ENCODE measurements at regions not wholly inside any gene's neighbourhood (a gene's known extent, or its start where the extent isn't known, plus 50 kb on each side); places are given as distances from the start of the nearest gene placed in this dataset.
"Not testable (repeated sequence)": the region's sequence is repeated elsewhere in the genome, so short reads cannot be mapped to it uniquely, and the experiment has no call there.

DNA sequence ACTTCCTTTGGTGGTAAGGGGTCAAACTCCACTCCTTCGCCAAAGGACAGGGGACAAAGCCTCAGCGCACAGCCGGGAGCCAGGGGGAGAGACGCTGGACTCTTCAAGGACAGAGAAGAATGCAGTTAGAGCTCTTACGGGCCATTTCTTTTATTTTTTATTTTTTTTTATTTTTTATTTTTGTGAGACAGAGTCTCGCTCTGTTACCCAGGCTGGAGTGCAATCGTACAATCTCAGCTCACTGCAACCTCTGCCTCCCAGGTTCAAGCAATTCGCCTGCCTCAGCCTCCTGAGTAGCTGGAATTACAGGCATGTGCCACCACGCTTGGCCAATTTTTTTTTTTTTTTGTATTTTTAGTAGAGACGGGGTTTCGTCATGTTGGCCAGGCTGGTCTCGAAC is 93.2 kb upstream of the RPH3AL start, which contains the start of gene RFLNB:
RFLNB (minus strand) TSS at position 101 of the 400 bp plus-strand sequence.
- DNase-seq, result not testable (repeated sequence)

DNA sequence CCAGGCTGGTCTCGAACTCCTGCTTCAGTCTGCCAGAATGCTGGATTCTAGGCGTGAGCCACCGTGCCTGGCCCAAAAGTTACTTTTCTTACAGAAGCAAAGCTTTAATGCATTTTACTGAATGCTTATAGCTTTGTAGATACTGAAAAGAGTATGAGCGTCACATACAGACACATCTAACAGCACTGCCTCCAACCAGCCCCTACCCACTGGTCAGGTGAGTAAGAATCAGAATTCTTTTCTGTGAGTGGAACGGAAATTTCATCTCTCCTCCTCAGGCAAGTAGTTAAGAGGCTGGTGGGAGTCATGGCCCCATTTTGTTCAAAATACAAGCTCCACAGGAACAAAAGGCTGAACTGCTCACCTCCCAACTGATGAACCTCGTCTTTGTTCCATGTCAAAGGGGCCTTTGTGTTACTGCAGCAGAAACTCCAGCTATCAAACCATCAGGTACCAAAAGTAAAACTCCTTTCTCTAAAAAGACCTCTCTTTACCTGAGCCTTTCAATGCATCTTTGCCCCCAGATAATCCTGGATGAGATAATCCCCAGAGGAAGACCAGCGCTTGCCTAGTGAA is 92.4 kb upstream of the RPH3AL start:
- no peak for DNase-seq

DNA sequence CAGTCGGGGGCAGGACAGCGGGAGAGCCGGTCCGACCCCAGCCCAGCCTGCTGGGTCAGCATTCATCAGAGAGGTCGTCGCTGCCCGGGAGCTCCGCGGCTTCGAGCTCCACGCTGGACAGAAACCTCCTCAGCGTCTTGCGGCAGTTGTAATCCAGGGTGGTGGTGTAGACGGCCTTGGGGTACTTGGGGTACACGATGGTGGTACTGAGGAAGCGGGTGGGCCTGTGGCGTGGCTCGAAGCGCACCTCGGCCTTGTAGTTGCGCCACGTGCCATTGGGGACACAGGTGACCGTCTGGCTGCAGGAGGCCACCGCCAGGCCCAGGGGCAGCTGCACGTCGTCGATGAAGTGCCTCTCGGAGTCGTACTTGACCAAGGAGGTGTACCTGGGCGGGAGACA is 90.5 kb upstream of the RPH3AL start:
- DNase-seq, result no peak

DNA sequence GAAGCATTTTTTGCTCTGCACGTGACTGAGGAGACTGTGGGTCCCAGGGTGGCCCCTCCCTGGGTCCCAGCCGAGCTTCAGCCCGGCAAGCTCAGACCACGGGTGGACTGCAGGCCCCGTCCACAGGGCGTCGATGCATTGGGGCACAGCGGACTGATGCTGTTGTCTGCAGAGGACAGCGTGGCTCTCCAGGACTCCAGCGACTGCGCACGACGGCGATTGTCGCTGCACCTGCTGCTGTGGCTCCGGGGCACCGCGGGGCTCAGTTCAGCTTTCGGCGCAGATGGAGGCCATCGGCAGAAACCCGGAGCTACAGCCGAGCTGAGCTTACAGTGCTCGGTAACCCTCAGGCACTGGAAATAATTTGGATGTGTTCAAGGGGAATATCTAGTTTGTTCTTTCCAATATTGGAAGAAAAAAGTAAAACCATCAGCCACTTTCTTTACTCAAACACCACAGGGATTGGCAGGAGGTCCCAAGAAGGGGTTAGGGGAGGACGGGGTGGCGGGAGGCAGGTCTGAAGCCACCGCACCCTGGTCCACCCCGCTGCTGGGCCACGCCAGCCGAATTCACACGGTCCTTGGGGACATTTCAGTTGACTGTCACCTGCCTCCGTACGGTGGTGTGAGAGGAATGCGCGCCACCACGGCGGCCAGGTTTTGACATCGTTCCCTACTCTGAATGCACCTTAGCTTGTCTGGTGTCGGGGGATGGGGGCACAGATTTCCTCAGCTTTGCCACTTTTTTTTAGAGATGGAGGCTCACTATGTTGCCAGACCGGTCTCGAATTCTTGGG is 88.7 kb upstream of the RPH3AL start:
- no peak for DNase-seq

DNA sequence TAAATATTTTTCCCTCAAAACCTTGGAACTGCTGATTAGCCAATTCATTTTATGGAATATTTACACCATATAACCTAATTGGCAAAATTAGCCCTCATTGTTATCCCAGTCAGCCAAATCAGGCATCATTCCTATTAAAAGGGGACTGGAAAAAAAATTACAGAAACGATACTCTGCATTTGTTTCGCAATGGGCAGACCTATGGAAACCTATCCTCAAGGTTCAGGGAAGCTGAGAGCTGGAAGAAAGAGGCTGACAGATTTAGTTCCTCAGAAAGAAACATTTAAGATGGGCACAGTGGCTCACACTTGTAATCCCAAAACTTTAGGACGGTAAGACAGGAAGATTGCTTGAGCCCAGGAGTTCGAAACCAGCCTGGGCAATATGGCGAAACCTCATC is 85.6 kb upstream of the RPH3AL start:
- DNase-seq, result no peak

DNA sequence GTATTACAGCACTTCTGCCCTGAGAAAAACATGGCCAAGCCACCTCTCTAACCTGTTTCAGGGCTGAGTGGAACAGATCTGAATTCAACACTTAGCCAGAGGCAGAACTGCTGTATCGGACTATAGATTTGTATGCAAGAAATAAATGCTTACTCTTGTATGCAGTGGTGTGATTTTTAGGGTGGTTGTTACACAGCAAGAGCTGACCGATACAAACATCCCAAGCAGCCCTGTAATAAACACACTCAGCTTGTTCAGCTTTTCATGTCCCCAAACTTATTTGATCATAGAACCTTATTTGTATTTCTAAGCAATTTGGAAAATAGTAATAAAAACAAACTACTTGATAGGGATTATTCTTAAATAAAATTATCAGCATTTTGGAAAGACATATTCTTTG is 84.9 kb upstream of the RPH3AL start:
- no peak for DNase-seq

DNA sequence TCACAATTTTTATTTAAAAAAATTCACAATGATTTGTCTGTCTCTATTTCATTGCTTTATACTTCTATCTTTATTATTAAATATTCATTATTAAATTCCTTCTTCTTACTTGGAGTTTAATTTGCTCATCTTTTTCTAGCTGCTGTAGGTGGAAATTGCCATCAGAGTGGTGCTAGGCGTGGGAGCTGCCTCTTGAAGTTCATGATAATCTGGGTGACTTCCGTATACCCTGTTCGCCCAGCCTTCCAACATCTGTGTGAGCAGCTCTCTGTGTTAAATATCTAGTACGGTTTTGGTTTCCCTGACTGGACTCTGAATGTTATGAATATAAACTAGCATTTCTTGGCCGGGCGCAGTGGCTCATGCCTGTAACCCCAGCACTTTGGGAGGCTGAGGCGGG is 84.0 kb upstream of the RPH3AL start:
- DNase-seq, result no peak

DNA sequence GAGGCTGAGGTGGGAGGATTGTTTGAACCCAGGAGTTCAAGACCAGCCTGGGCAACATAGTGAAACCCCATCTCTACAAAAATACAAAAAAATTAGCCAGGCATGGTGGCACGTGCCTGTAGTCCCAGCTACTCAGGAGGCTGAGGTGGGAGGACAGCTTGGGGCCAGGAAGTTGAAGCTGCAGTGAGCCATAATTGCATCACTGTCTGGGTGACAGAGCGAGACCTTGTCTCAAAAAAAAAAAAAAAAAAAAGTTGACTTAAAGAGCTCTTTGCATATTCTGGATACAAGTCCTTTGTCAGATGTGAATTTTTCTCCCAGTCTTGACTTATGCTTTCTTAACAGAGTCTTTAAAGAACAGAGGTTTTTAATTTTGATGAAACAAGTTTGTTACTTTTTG is 79.9 kb upstream of the RPH3AL start:
- DNase-seq, result not testable (repeated sequence)

DNA sequence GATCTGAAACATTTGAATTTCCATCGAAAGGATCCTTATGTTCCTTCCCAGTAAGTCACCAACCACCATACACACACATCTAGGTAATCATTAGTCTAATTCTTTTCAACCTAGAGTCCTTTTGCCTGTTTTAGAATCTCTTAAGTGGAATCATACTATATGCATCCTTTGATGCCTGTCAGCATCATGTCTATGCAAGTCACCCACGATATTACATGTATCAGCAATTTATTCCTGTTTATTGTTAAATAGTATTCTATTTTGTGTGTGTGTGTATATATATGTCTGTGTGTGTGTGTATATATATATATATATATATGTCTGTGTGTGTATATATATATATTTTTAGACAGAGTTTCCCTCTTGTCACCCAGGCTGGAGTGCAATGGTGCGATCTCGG is 78.9 kb upstream of the RPH3AL start:
- no peak for DNase-seq

DNA sequence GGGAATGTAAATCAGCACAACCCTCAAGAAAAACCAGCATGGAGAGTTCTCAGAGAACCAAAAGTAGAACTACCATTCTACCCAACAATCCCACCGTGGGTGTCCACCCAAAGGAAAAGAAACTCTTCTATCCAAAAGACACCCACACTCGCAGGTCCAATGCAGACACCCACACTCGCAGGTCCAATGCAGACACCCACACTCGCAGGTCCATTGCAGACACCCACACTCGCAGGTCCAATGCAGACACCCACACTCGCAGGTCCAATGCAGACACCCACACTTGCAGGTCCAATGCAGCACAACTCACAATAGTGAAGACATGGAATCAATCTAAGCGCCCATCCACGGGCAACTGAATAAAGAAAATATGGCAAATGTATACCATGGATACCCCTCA is 77.0 kb upstream of the RPH3AL start:
- DNase-seq, result no peak

DNA sequence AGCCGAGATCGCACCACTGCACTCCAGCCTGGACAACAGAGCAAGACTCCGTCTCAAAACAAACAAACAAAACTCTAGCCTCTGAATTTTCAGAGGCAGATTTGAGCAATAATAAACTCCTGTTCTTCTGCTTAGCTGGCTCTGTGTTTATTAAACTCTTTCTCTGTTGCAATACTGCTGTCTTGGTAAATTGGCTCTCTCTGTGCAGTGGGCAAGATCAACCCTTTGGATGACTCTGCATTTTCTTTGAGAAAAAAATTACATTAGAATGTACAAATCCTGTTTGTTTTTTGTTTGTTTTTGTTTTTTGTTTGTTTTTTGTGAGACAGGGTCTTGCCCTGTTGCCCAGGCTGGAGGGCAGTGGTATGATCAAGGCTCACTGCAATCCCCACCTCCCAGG is 75.8 kb upstream of the RPH3AL start:
- DNase-seq, result no peak

DNA sequence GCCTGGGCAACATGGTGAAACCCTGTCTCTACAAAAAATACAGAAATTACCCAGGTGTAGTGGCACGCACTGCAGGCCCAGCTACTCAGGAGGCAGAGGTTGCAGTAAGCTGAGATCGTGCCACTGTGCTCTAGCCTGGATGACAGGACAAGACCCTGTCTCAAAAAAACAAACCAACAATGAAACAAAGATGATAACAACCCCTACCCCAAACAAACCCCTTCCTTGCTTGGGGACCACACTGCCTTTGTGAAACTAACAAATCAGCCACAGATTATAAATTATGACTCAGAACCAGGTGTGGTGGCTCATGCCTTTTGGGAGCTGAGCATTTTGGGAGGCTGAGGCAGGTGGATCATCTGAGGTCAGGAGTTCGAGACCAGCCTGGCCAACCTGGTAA is 75.3 kb upstream of the RPH3AL start:
- DNase-seq, result no peak

DNA sequence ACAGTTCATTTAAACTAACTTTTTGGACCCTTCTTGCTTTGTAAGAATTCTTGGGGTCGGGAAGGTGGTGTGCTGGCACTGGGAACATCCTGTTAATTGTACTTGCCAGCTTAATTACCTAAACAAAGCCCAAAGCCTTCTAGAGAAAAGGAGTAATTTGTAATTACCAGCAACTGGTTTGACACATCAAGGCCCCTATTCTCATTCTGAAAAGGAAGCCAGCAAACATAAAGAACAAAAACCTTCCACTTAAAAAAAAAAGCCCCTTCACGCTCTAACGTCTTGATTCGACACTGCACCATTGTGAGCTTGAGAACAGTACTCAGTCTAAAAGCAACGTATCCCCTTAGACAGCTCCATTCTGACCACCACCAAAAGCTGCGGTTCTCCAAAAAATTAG is 74.7 kb upstream of the RPH3AL start:
- DNase-seq, result no peak

DNA sequence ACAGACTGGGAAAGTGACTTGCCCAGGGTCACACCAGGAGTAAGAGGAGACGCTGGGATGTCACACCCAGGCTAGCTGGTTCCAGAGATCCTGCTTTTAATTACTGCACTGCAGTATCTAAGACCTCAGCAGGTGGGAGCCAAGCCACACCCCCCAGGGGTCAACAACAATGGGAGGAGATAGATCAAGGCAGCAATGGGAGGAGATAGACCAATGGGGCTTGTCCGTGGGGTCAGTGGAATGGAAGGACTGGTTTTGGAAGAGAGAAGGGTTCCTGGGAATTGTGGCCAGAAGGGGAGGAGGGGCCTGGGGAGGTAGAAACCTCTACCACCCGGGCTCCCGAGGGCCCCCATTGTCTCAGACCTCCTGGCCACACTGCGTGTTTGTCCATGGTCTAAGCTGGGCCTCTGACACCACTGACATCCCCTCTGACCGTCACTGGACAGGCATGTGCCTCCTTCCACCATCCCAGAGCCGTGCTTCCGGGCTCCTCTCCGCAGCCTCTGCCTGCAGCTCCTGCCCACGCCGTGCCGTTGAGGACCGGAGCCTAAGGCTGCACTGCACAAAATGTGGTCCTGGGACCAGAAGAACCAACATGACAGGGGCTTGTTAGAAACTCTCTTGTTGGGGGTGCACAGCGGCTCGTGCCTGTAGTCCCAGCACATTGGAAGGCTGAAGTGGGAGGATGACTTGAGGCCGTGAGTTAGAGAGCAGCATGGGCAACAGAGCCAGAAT is 69.8 kb upstream of the RPH3AL start:
- DNase-seq, result no peak

DNA sequence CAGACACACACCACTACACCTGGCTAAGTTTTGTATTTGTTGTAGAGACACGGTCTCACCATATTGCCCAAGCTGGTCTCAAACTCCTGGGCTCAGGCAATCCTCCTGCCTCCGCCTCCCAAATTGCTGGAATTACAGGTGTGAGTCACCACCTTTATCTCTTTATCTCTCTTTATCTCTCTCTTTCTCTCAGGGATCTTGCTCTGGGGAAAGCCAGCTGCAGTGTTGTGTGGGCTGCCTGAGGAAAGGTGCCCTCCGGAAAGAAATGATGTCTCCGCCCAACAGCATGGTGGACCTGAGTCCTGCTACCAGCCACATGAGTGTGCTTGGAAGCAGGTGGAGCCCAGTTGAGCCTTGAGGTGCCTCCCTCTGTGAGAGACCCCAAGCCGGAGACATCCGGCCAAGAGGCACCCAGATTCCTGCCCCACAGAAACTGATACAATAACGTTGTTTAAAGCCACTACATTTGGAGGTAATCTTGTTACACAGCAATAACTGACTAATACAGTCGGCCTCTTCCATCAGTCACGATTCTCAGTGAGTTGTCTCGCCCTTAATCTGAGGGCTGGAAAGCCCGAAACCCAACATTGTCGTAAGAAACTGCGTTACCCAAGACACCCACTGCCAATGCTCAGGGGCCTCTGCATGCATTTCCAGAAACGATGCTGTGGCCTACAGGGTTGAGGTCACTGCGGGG is 68.0 kb upstream of the RPH3AL start:
- DNase-seq, result no peak

DNA sequence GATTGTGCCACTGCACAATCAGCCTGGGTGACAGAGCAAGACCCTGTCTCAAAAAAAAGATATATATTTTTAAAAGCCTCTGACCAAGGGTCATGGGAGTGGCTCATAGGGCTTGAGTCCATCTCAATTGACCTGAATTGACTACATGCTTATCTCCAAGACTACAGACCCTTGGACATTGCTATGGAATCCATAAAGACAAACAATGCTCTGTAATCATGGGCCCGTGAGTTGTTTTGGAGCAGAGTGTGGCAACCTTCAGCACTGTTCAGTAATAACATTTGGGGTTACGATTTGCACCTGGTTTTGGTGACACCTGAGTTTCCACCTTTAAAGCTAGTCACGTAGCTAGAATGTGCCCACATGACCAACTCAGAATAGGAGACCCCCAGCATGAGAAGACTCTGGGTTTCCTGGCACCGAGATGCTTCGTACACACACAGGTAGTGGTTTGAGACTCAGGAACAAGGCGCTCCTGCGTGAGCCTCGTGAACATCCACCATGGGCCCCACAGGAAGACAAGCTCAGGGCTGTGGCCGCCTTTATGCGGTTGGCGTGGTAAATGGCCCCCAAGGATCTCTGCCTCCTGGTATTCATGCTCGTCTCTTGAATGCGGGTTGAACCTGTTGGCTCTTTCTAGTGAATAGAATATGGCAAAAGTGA is 66.6 kb upstream of the RPH3AL start:
- peak; percentile 75 for DNase-seq

DNA sequence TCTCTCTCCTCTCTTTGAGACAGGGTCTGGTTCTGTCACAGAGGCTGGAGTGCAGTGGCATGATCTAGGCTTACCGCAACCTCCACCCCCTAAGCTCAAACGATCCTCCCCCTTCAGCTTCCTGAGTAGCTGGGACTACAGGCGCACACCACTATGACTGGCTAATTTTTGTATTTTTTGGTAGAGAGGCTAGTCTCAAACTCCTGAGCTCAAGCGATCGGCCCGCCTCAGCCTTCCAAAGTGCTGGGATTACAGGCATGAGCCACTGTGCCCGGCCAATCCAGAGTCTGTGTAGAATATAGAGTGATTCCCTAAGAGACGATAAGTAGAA is 65.8 kb upstream of the RPH3AL start:
- DNase-seq, result peak; percentile 74

DNA sequence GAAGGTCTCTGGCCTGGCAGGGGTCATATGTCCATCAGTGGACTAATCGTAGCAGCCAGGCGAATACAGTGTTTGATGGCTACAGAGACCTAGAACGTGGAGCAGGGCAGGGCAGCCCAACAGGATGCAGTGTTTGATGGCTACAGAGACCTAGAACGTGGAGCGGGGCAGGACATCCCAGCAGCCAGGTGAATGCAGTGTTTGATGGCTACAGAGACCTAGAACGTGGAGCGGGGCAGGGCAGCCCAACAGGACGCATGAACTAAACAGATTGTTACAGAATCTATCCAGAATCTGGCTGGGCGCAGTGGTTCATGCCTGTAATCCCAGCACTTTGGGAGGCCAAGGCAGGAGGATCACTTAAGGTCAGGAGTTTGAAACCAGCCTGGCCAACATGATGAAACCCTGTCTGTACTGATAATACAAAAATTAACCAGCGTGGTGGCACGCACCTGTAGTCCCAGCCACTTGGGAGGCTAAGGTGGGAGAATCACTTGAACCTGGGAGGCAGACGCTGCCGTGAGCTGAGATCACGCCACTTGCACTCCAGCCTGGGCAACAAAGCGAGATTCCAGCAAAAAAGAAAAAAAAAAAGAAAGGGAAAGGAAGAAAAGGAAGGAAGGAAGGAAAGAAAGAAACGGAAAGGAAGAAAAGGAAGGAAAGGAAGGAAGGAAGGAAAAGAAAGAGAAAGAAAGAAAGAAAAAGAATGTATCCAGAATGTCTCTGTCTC is 65.2 kb upstream of the RPH3AL start:
- no peak for DNase-seq

DNA sequence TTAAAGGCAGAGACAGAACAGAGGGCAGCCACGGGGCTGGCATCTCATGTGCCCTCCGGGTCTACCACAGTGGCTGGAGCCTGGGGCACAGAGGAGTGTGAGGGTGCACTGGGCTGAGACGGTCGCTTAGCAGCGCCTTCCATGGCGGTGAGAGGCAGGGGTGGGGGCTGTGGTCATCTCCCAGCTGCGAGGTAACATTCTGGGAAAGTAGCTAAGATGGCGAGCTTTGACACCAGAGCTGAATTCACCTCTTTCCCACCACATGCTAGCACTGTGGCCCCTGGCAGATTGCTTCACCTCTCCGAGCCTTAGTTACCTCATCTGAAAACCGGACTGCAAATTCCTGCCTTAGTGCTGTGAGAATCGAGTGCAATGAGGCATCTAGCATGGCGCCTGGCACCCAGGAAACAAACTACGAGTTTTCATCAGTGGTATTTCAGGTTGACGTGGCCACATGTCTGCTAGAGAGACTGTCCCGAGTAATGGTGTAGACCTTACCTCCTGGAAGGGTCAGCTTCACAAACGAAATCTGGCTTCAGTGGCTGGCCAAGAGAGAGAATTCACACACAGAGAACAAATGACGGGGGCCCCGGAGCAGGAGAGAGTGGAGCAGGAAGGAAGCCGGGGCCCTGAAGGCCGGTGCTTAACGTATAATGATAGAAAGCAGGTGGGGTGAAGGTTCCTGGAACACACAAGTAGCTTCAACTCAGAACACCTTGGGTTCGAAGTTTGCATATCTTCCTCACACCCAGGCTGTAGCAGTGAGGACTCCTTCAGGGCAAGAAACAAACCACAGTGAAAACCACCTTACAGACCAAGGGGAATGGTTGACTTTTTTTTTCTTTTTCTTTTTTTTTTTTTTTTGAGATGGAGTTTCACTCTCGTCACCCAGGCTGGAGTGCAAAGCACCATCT is 63.9 kb upstream of the RPH3AL start:
- DNase-seq, result peak; percentile 67

DNA sequence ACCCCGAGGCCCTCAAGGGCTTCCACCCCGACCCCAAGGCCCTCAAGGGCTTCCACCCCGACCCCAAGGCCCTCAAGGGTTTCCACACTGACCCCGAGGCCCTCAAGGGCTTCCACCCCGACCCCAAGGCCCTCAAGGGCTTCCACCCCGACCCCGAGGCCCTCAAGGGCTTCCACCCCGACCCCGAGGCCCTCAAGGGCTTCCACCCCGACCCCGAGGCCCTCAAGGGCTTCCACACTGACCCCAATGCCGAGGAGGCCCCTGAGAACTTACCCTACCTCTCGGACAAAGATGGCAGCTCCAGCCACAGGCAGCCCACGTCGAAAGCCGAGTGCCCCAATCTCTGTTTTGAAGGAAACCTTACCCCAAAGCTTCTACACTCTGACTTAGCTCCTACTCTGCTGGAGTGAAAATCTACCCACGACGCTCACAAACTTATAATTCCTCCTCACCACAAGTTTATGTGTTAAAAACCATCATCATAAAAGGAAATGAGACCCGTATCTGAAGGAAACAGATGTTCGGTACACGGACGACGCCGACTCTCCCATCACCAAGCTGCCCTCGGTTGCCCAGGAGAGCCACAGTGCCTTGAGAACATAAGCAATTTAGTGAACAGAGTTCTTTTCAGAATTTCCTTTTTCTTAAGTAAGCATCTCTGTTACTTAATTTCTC is 61.2 kb upstream of the RPH3AL start:
- peak; percentile 49 for DNase-seq

DNA sequence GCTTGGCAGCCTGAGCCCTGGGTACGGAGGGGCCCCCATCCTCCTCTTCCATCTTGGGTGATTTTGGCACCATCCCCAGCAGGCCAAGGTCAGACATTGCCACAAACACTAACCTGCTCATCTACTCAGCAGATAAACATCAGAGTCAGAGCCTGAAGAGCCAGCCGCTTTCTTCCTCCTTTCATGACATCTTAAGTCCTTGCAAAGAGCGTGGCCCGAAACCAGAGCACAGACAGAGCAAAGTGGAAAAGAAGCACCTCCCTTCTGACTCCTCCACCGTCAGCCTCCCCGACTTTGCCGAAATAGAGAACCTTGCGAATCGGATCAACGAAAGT is 60.4 kb upstream of the RPH3AL start:
- DNase-seq, result peak; percentile 60
